ENCODE measurements at regions not wholly inside any gene's neighbourhood (a gene's known extent, or its start where the extent isn't known, plus 50 kb on each side); places are given as distances from the start of the nearest gene placed in this dataset.

- TF ChIP-seq POLR2A (IDR thresholded peaks at IDR 0.05) (no peak), CTCF (IDR thresholded peaks at IDR 0.05) (no peak)
Measured at GRCh38 chr9:127557998-127558546, 54.0 kb upstream of the STXBP1 start.

Data from body of pancreas (tissue), 4 donors.